B cell (primary cell): ENCODE measurements at regions not wholly inside any gene's neighbourhood (a gene's known extent, or its start where the extent isn't known, plus 50 kb on each side); places are given as distances from the start of the nearest gene placed in this dataset.

ENCODE experiments used
- ATAC-seq: fragments of 200-7000 bp; cut with Tn5 transposase; one replicate; pipeline ENCODE4 v1.10.0; 2021; ENCODE audit warnings: low read depth, mild to moderate bottlenecking, moderate number of reproducible peaks, moderate library complexity
- CTCF ChIA-PET: fragments of 350-600 bp; sonication (Branson Sonifier 250); formaldehyde crosslinking; loops from one replicate; lab custom pipeline; 2021; ENCODE audit warnings: antibody characterized with exemption, inconsistent platforms; lab: Charles Lee
- POLR2A ChIA-PET: fragments of 350-600 bp; sonication (Branson Sonifier 250); formaldehyde crosslinking; loops from one replicate; lab custom pipeline; 2021; ENCODE audit warnings: antibody characterized with exemption; lab: Charles Lee
- DNase-seq: peaks from one replicate; pipeline ENCODE4 v3.0.0; 2013
- H2AFZ ChIP-seq: 2 replicates; pipeline ENCODE4 v1.6.1; 2012; ENCODE audit warnings: mild to moderate bottlenecking, low read depth, low read length; ENCODE audit not compliant: insufficient read depth, poor library complexity, severe bottlenecking
- H3K27ac ChIP-seq, 2 donors: 1 replicate in 1 of 2; 2 replicates in 1 of 2; pipeline ENCODE4 v1.5.1; 2012 to 2013; ENCODE audit warnings: low read length in 2 of 2, mild to moderate bottlenecking in 2 of 2, moderate library complexity in 1 of 2
- H3K27me3 ChIP-seq, 4 experiments: fragments of 200-600 bp in 1 of 4; sonication (generic) in 1 of 4; replicated peaks in 1 of 4; 1 replicate in 2 of 4; 2 replicates in 2 of 4; pipeline versions ENCODE4 v1.6.1 to v1.7.0; 2013 to 2016; ENCODE audit warnings: low read length in 3 of 4, mild to moderate bottlenecking in 2 of 4, mixed read lengths in 1 of 4, moderate library complexity in 1 of 4; ENCODE audit not compliant: insufficient read depth in 4 of 4, control insufficient read depth in 3 of 4; ENCODE audit errors: control extremely low read depth in 1 of 4
- H3K36me3 ChIP-seq, 2 experiments: replicated peaks in 1 of 2; 1 replicate in 1 of 2; 2 replicates in 1 of 2; pipeline versions ENCODE4 v1.6.1 to v1.7.1; 2013; ENCODE audit warnings: low read length in 1 of 2; ENCODE audit not compliant: insufficient read depth in 2 of 2, control insufficient read depth in 1 of 2; ENCODE audit errors: control extremely low read depth in 1 of 2, extremely low read depth in 1 of 2
- H3K4me1 ChIP-seq, 2 donors: fragments of 200-600 bp in 1 of 2; sonication (generic) in 1 of 2; 1 replicate in 1 of 2; 2 replicates in 1 of 2; pipeline versions ENCODE4 v1.5.1 to v1.6.1; 2013 to 2017; ENCODE audit warnings: low read length in 2 of 2; ENCODE audit not compliant: control insufficient read depth in 2 of 2, insufficient read depth in 2 of 2
- H3K4me2 ChIP-seq: replicated peaks from 2 replicates; pipeline ENCODE3; 2012; ENCODE audit warnings: mild to moderate bottlenecking, low read depth, low read length; ENCODE audit not compliant: poor library complexity, severe bottlenecking
- H3K4me3 ChIP-seq, 5 experiments: fragments of 200-600 bp in 1 of 5; sonication (generic) in 1 of 5; 1 replicate in 3 of 5; 2 replicates in 2 of 5; pipeline versions ENCODE4 v1.5.1 to v1.7.0; 2011 to 2016; ENCODE audit warnings: low read length in 4 of 5, mild to moderate bottlenecking in 4 of 5, low read depth in 2 of 5, control low read depth in 1 of 5, moderate library complexity in 1 of 5; ENCODE audit not compliant: insufficient read depth in 1 of 5; ENCODE audit errors: control extremely low read depth in 1 of 5, extremely low read depth in 1 of 5
- H3K79me2 ChIP-seq: fragments of 200-600 bp; sonication (generic); one replicate; pipeline ENCODE4 v1.6.0; 2016; ENCODE audit warnings: low read length; ENCODE audit not compliant: control insufficient read depth, insufficient read depth
- H3K9ac ChIP-seq: fragments of 200-600 bp; sonication (generic); 2 replicates; pipeline ENCODE4 v1.6.1; 2017; ENCODE audit warnings: mild to moderate bottlenecking, low read length, moderate library complexity
- H3K9me3 ChIP-seq, 3 donors: one replicate each; pipeline versions ENCODE4 v1.6.1 to v1.7.1; 2013; ENCODE audit warnings: low read length in 2 of 3; ENCODE audit not compliant: control insufficient read depth in 2 of 3, insufficient read depth in 1 of 3; ENCODE audit errors: control extremely low read depth in 1 of 3
- H4K20me1 ChIP-seq: 2 replicates; pipeline ENCODE4 v1.6.0; 2012; ENCODE audit warnings: mild to moderate bottlenecking, low read length; ENCODE audit not compliant: insufficient read depth, control insufficient read depth, poor library complexity, severe bottlenecking
- H3K27ac Mint-ChIP-seq: one replicate; pipeline ENCODE4 v1.8.0; 2021; ENCODE audit warnings: mixed read lengths
- H3K27me3 Mint-ChIP-seq: one replicate; pipeline ENCODE4 v1.8.0; 2021; ENCODE audit warnings: mixed read lengths
- H3K4me1 Mint-ChIP-seq: one replicate; pipeline ENCODE4 v1.8.0; 2021; ENCODE audit warnings: mixed read lengths
- H3K4me3 Mint-ChIP-seq: one replicate; pipeline ENCODE4 v1.8.0; 2021; ENCODE audit warnings: mixed read lengths
- H3K9me3 Mint-ChIP-seq: one replicate; pipeline ENCODE4 v1.8.0; 2022; ENCODE audit warnings: mixed read lengths; ENCODE audit not compliant: insufficient read depth
- EZH2 ChIP-seq: IDR thresholded peaks from 2 replicates; pipeline ENCODE4 v1.6.1; 2012; ENCODE audit warnings: borderline replicate concordance, low read depth, mild to moderate bottlenecking, moderate library complexity, low read length; ENCODE audit not compliant: insufficient read depth, poor library complexity, severe bottlenecking
- WGBS: methylation state at CpG from one replicate; pipeline ENCODE4 v1.1.5; 2013; ENCODE audit warnings: missing lambda C conversion rate; ENCODE audit not compliant: insufficient coverage; 5-methylcytosine and 5-hydroxymethylcytosine counted together
- intact Hi-C: fragments of 100-400 bp; cut with micrococcal nuclease; formaldehyde crosslinking; loops from one replicate; pipeline ENCODE4 v1.10.0; 2022
- TF ChIP-seq, protein P1 (sequence below): fragments of 200-600 bp; IDR thresholded peaks from one replicate; pipeline ENCODE4 v1.8.0; 2022; ENCODE audit warnings: antibody characterized with exemption, mild to moderate bottlenecking

- ChIA-PET CTCF (no interaction called here), POLR2A (no interaction called here)
- TF ChIP-seq EZH2, result no peak
- TF ChIP-seq, protein P1, sequence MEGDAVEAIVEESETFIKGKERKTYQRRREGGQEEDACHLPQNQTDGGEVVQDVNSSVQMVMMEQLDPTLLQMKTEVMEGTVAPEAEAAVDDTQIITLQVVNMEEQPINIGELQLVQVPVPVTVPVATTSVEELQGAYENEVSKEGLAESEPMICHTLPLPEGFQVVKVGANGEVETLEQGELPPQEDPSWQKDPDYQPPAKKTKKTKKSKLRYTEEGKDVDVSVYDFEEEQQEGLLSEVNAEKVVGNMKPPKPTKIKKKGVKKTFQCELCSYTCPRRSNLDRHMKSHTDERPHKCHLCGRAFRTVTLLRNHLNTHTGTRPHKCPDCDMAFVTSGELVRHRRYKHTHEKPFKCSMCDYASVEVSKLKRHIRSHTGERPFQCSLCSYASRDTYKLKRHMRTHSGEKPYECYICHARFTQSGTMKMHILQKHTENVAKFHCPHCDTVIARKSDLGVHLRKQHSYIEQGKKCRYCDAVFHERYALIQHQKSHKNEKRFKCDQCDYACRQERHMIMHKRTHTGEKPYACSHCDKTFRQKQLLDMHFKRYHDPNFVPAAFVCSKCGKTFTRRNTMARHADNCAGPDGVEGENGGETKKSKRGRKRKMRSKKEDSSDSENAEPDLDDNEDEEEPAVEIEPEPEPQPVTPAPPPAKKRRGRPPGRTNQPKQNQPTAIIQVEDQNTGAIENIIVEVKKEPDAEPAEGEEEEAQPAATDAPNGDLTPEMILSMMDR, result no peak
- no peak overlapping the region for H2AFZ ChIP-seq
- H3K27me3 Mint-ChIP-seq, result peaks cover 10% of the 10 kb centered on the region
- peaks cover 0 to 3% (median 0%) of the 10 kb centered on the region in 3 donors for H3K9me3 ChIP-seq
- no peaks in the 10 kb centered on the region for H3K79me2 ChIP-seq
- H3K27ac Mint-ChIP-seq, result no peak overlapping the region
- H4K20me1 ChIP-seq, result no peaks in the 10 kb centered on the region
- no peaks in the 10 kb centered on the region for H3K4me1 Mint-ChIP-seq
- no peak overlapping the region for H3K27ac ChIP-seq
- intact Hi-C loops, result no loop called here
- no peak for DNase-seq
- no peak overlapping the region for H3K9ac ChIP-seq
- H3K36me3 ChIP-seq, result no peaks in the 10 kb centered on the region
- H3K9me3 Mint-ChIP-seq, result peaks cover 2% of the 10 kb centered on the region
- H3K4me1 ChIP-seq, result no peaks in the 10 kb centered on the region
- no peak overlapping the region for H3K4me3 ChIP-seq
- H3K27me3 ChIP-seq, result no peaks in the 10 kb centered on the region
- ATAC-seq, result no peak
- 94% methylated on average over 12 of the region's 15 CpGs for WGBS
- H3K4me2 ChIP-seq, result no peak overlapping the region
- no peak overlapping the region for H3K4me3 Mint-ChIP-seq
These were observed 437.3 kb upstream of the CADM1 start for GRCh38 chr11:115941481-115941993.

GRCh38 chr11:115941044-115941443 lies 436.8 kb upstream of the CADM1 start:
- Histone ChIP-seq H2AFZ (no peak overlapping the region), H3K27me3 (no peaks in the 10 kb centered on the region), H3K4me3 (no peak overlapping the region), H4K20me1 (no peaks in the 10 kb centered on the region), H3K4me2 (no peak overlapping the region), H3K27ac (no peak overlapping the region), H3K9me3 (peaks cover 0 to 3% (median 0%) of the 10 kb centered on the region in 3 donors), H3K4me1 (no peaks in the 10 kb centered on the region), H3K79me2 (no peaks in the 10 kb centered on the region), H3K36me3 (no peaks in the 10 kb centered on the region), H3K9ac (no peak overlapping the region)
- ChIA-PET POLR2A (no interaction called here), CTCF (no interaction called here)
- Mint-ChIP-seq H3K27me3 (peaks cover 5% of the 10 kb centered on the region), H3K27ac (no peak overlapping the region), H3K4me1 (no peaks in the 10 kb centered on the region), H3K9me3 (no peaks in the 10 kb centered on the region), H3K4me3 (no peak overlapping the region)
- DNase-seq (no peak), ATAC-seq (no peak)
- TF ChIP-seq, protein P1, result no peak
- intact Hi-C loops, result no loop called here
- WGBS, result 89% methylated on average over 5 of the region's 5 CpGs
